Neural progenitor cell (in vitro differentiated cells): ENCODE measurements at regions not wholly inside any gene's neighbourhood (a gene's known extent, or its start where the extent isn't known, plus 50 kb on each side); places are given as distances from the start of the nearest gene placed in this dataset.

Source experiments
- EZH2 ChIP-seq: fragments of 200-600 bp; sonication (generic); IDR thresholded peaks from 2 replicates; pipeline ENCODE4 v1.6.1; 2017; ENCODE audit warnings: antibody characterized with exemption, mild to moderate bottlenecking, moderate library complexity
- TF ChIP-seq, protein P1 (sequence below): fragments of 200-600 bp; sonication (generic); IDR thresholded peaks from 2 replicates; pipeline ENCODE4 v1.5.1; 2017; ENCODE audit warnings: antibody characterized with exemption, mild to moderate bottlenecking

DNA sequence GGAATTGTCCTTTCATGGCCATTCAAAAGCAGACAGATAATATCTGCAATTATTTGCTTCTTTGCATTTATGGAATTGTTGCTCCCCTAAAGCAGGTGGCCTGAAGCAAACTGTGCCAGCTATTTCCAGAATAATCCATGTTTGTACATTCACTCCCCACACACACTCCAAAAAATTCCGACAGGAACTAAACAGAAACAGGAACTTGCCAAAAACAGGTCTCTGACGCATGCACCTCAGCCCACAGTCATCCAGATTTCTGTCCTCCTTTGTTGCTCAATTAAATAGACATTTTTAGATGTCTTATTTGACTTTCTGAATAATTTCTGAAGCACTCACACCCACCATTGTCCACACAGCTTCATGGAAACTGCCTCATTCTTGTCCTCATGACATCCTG lies 71.5 kb upstream of the EDNRA start:
- TF ChIP-seq, protein P1, sequence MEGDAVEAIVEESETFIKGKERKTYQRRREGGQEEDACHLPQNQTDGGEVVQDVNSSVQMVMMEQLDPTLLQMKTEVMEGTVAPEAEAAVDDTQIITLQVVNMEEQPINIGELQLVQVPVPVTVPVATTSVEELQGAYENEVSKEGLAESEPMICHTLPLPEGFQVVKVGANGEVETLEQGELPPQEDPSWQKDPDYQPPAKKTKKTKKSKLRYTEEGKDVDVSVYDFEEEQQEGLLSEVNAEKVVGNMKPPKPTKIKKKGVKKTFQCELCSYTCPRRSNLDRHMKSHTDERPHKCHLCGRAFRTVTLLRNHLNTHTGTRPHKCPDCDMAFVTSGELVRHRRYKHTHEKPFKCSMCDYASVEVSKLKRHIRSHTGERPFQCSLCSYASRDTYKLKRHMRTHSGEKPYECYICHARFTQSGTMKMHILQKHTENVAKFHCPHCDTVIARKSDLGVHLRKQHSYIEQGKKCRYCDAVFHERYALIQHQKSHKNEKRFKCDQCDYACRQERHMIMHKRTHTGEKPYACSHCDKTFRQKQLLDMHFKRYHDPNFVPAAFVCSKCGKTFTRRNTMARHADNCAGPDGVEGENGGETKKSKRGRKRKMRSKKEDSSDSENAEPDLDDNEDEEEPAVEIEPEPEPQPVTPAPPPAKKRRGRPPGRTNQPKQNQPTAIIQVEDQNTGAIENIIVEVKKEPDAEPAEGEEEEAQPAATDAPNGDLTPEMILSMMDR, result no peak
- no peak for TF ChIP-seq EZH2
